HepG2 (cell line): ENCODE measurements at regions not wholly inside any gene's neighbourhood (a gene's known extent, or its start where the extent isn't known, plus 50 kb on each side); places are given as distances from the start of the nearest gene placed in this dataset.

Source experiments
- ATAC-seq: fragments of 200-7000 bp; cut with Tn5 transposase; 3 replicates; pipeline ENCODE4 v1.9.1; 2020; ENCODE audit warnings: mild to moderate bottlenecking, moderate library complexity
- BruUV-seq: library from RNA; stranded (reverse); fragments of 400-500 nt; replicated peaks from 2 replicates; lab custom pipeline; 2021; lab: Mats Ljungman, UMichigan
- CTCF ChIA-PET: fragments of 300-600 bp; formaldehyde crosslinking; extraction: SDS; loops from one replicate; lab custom pipeline; 2021; ENCODE audit warnings: low total read pairs, inconsistent platforms, low intra/inter-chr PET ratio; lab: Yijun Ruan, JAX
- POLR2A ChIA-PET: fragments of 350-600 bp; sonication (Branson Sonifier 250); formaldehyde crosslinking; loops from one replicate; lab custom pipeline; 2020; ENCODE audit warnings: antibody characterized with exemption, inconsistent platforms; lab: Yijun Ruan, JAX
- DNase-seq: peaks from one replicate; pipeline ENCODE4 v3.0.0-alpha.2; 2015; ENCODE audit warnings: low spot score
- FAIRE-seq: peaks from 3 replicates; lab custom pipeline; 2011; peaks lifted over from hg19 to GRCh38; lab: Jason Lieb, UNC
- H2AFZ ChIP-seq: one replicate; pipeline ENCODE4 v1.6.1; 2011; ENCODE audit warnings: low read length, inconsistent platforms
- H3K27ac ChIP-seq: fragments of 300-600 bp; 3 replicates; pipeline ENCODE4 v1.8.0; 2011; ENCODE audit warnings: mixed run types, mild to moderate bottlenecking, mixed read lengths, low read length, inconsistent platforms; ENCODE audit not compliant: insufficient read depth; ENCODE audit errors: extremely low read length
- H3K27me3 ChIP-seq, 2 experiments: fragments of 200-600 bp in 1 of 2; 2 replicates in 1 of 2; 3 replicates in 1 of 2; pipeline versions ENCODE4 v1.6.0 to v1.8.0; 2011; ENCODE audit warnings: low read length in 2 of 2, mild to moderate bottlenecking in 2 of 2, moderate library complexity in 2 of 2, inconsistent platforms in 1 of 2; ENCODE audit not compliant: insufficient read depth in 2 of 2, control insufficient read depth in 1 of 2
- H3K36me3 ChIP-seq, 2 experiments: fragments of 200-600 bp in 1 of 2; replicated peaks in 1 of 2; 2 replicates in 1 of 2; 3 replicates in 1 of 2; pipeline versions ENCODE4 v1.5.1 to v1.8.0; 2011; ENCODE audit warnings: low read length in 2 of 2, inconsistent platforms in 1 of 2; ENCODE audit not compliant: insufficient read depth in 2 of 2, control insufficient read depth in 1 of 2
- H3K4me1 ChIP-seq: 2 replicates; pipeline ENCODE4 v1.5.1; 2012; ENCODE audit warnings: low read length, inconsistent platforms; ENCODE audit not compliant: insufficient read depth
- H3K4me2 ChIP-seq: 2 replicates; pipeline ENCODE4 v1.6.0; 2011; ENCODE audit warnings: low read depth, low read length, inconsistent platforms
- H3K4me3 ChIP-seq, 3 experiments: fragments of 200-600 bp in 1 of 3; sonication (generic), shearing (Covaris generic) in 1 of 3; replicated peaks in 1 of 3; 2 replicates each; pipeline ENCODE4 v1.5.1; 2011 to 2016; ENCODE audit warnings: low read length in 3 of 3, inconsistent platforms in 2 of 3, low read depth in 2 of 3, mild to moderate bottlenecking in 2 of 3, control low read depth in 1 of 3, mixed read lengths in 1 of 3; ENCODE audit not compliant: insufficient read depth in 1 of 3
- H3K79me2 ChIP-seq: one replicate; pipeline ENCODE4 v1.6.1; 2011; ENCODE audit warnings: low read length, inconsistent platforms; ENCODE audit not compliant: insufficient read depth
- H3K9ac ChIP-seq: 2 replicates; pipeline ENCODE4 v1.6.0; 2011; ENCODE audit warnings: mild to moderate bottlenecking, low read depth, low read length, inconsistent platforms; ENCODE audit not compliant: insufficient read depth
- H3K9me3 ChIP-seq: 2 replicates; pipeline ENCODE4 v1.5.1; 2012; ENCODE audit warnings: mild to moderate bottlenecking, low read length
- H4K20me1 ChIP-seq: 2 replicates; pipeline ENCODE4 v1.6.0; 2011; ENCODE audit warnings: inconsistent platforms, mild to moderate bottlenecking, low read length, moderate library complexity; ENCODE audit not compliant: insufficient read depth
- AKNA ChIP-seq: sonication (generic); formaldehyde crosslinking; IDR thresholded peaks from 2 replicates; pipeline ENCODE4 v1.4.0; 2020; ENCODE audit warnings: missing genetic modification reagents, borderline replicate concordance
- DNMT1 ChIP-seq: sonication (generic); formaldehyde crosslinking; IDR thresholded peaks from 2 replicates; pipeline ENCODE4 v1.5.1; 2020; ENCODE audit warnings: mild to moderate bottlenecking, missing genetic modification reagents
- ZBTB38 ChIP-seq: sonication (generic); formaldehyde crosslinking; IDR thresholded peaks from 2 replicates; pipeline ENCODE4 v1.5.1; 2020; ENCODE audit warnings: mild to moderate bottlenecking, missing genetic modification reagents
- ZNF329 ChIP-seq: sonication (generic); formaldehyde crosslinking; IDR thresholded peaks from 2 replicates; pipeline ENCODE4 v1.9.0; 2021; ENCODE audit warnings: low read depth, mild to moderate bottlenecking, missing genetic modification reagents
- ZNF629 ChIP-seq: sonication (generic); formaldehyde crosslinking; conservative IDR thresholded peaks from 2 replicates; pipeline ENCODE4 v1.5.0; 2020; ENCODE audit warnings: missing genetic modification reagents
- ZNF761 ChIP-seq: sonication (generic); formaldehyde crosslinking; conservative IDR thresholded peaks from 2 replicates; pipeline ENCODE4 v1.4.0; 2020; ENCODE audit warnings: mild to moderate bottlenecking, missing genetic modification reagents
- ZNF777 ChIP-seq: sonication (generic); formaldehyde crosslinking; IDR thresholded peaks from 2 replicates; pipeline ENCODE4 v1.4.0; 2020; ENCODE audit warnings: missing genetic modification reagents
- ZNF891 ChIP-seq: sonication (generic); formaldehyde crosslinking; IDR thresholded peaks from 2 replicates; pipeline ENCODE4 v1.5.0; 2020; ENCODE audit warnings: mild to moderate bottlenecking, missing genetic modification reagents
- WGBS: methylation state at CpG from one replicate; pipeline ENCODE4 v1.1.6; 2017; ENCODE audit warnings: low lambda C conversion rate; 5-methylcytosine and 5-hydroxymethylcytosine counted together
- in situ Hi-C: cut with HindIII; loops from 2 replicates; pipeline ENCODE4 v1.10.0; 2017; ENCODE audit warnings: low pct_unique_long_range_greater_than_20kb; ENCODE audit not compliant: extremely low pct_ligation_motif_present
- intact Hi-C: fragments of 100-400 bp; cut with micrococcal nuclease; formaldehyde crosslinking; loops from one replicate; pipeline ENCODE4 v1.10.0; 2022; ENCODE audit not compliant: unreplicated experiment
- TF ChIP-seq, protein P1 (sequence below): sonication (generic); formaldehyde crosslinking; IDR thresholded peaks from 2 replicates; pipeline ENCODE4 v1.5.0; 2020; ENCODE audit warnings: mild to moderate bottlenecking, missing genetic modification reagents, borderline replicate concordance
- TF ChIP-seq, protein P2 (sequence below): sonication (generic); formaldehyde crosslinking; IDR thresholded peaks from 2 replicates; pipeline ENCODE4 v1.4.0; 2020; ENCODE audit warnings: mild to moderate bottlenecking, missing genetic modification reagents

GRCh38 chr10:47094126-47094525 is 182.9 kb downstream of the PTPN20 start:
- no peak for TF ChIP-seq AKNA
- TF ChIP-seq ZBTB38 (CRISPR knock-in tag), result no peak
- TF ChIP-seq ZNF629 (CRISPR knock-in tag), result no peak
- TF ChIP-seq, all 625 proteins: peak for 0
- WGBS, result 26% methylated on average over 9 of the region's 9 CpGs
- POLR2A ChIA-PET, result no interaction called here
- no peak for ATAC-seq
- no peak for FAIRE-seq
- Histone ChIP-seq H3K4me3 (no peak overlapping the region), H3K79me2 (no peaks in the 10 kb centered on the region), H3K36me3 (no peaks in the 10 kb centered on the region), H3K4me1 (no peaks in the 10 kb centered on the region), H3K9ac (no peak overlapping the region), H3K9me3 (no peaks in the 10 kb centered on the region), H3K4me2 (no peak overlapping the region), H3K27ac (no peak overlapping the region), H4K20me1 (no peaks in the 10 kb centered on the region), H2AFZ (no peak overlapping the region), H3K27me3 (peaks cover 6 to 44% of the 10 kb centered on the region in 2 experiments; a peak in 2 of 5 replicates)
- in situ Hi-C loops (no loop called here), intact Hi-C loops (no loop called here)
- no TSS peak for BruUV-seq
- CTCF ChIA-PET, result no interaction called here
- DNase-seq, result no peak

DNA sequence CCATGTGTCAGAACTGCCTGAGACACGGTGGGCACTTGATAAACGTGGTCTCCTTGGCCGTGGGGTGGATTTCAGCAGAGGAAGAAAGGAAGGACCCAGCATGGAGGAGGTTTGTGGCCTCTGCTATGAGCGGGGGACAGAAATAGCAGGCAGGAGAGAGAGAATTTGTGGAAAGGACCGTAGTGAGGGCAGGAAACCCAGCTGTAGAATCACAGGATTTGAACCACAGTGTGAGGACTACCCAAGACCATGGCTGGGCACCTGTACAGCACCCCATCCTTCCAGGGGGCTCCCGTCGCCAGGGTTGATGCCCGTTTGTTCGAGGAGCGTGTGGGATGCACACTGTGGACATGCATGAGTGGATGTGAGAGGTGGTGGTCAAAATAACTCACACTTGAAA is 183.4 kb downstream of the PTPN20 start:
- H3K27ac ChIP-seq, result no peak overlapping the region
- no peak overlapping the region for H3K4me3 ChIP-seq
- no peak overlapping the region for H3K4me2 ChIP-seq
- H3K79me2 ChIP-seq, result no peaks in the 10 kb centered on the region
- H3K4me1 ChIP-seq, result no peaks in the 10 kb centered on the region
- no peak overlapping the region for H2AFZ ChIP-seq
- H4K20me1 ChIP-seq, result no peaks in the 10 kb centered on the region
- in situ Hi-C loops, result no loop called here
- POLR2A ChIA-PET, result no interaction called here
- no peaks in the 10 kb centered on the region for H3K9me3 ChIP-seq
- no peak for DNase-seq
- 20% methylated on average over 10 of the region's 10 CpGs for WGBS
- intact Hi-C loops, result no loop called here
- no TSS peak for BruUV-seq
- no peaks in the 10 kb centered on the region for H3K36me3 ChIP-seq
- CTCF ChIA-PET, result no interaction called here
- ATAC-seq, result no peak
- H3K27me3 ChIP-seq, result peaks cover 6 to 43% of the 10 kb centered on the region in 2 experiments; a peak in 2 of 5 replicates
- H3K9ac ChIP-seq, result no peak overlapping the region
- FAIRE-seq, result no peak
- TF ChIP-seq, protein P1, sequence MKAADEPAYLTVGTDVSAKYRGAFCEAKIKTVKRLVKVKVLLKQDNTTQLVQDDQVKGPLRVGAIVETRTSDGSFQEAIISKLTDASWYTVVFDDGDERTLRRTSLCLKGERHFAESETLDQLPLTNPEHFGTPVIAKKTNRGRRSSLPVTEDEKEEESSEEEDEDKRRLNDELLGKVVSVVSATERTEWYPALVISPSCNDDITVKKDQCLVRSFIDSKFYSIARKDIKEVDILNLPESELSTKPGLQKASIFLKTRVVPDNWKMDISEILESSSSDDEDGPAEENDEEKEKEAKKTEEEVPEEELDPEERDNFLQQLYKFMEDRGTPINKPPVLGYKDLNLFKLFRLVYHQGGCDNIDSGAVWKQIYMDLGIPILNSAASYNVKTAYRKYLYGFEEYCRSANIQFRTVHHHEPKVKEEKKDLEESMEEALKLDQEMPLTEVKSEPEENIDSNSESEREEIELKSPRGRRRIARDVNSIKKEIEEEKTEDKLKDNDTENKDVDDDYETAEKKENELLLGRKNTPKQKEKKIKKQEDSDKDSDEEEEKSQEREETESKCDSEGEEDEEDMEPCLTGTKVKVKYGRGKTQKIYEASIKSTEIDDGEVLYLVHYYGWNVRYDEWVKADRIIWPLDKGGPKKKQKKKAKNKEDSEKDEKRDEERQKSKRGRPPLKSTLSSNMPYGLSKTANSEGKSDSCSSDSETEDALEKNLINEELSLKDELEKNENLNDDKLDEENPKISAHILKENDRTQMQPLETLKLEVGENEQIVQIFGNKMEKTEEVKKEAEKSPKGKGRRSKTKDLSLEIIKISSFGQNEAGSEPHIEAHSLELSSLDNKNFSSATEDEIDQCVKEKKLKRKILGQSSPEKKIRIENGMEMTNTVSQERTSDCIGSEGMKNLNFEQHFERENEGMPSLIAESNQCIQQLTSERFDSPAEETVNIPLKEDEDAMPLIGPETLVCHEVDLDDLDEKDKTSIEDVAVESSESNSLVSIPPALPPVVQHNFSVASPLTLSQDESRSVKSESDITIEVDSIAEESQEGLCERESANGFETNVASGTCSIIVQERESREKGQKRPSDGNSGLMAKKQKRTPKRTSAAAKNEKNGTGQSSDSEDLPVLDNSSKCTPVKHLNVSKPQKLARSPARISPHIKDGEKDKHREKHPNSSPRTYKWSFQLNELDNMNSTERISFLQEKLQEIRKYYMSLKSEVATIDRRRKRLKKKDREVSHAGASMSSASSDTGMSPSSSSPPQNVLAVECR (CRISPR knock-in tag), result no peak
- no peak for TF ChIP-seq ZNF891
- no peak for TF ChIP-seq ZNF777 (CRISPR knock-in tag)
- no peak for TF ChIP-seq ZNF329 (CRISPR knock-in tag)
- no peak for TF ChIP-seq ZNF761 (CRISPR knock-in tag)
- no peak for TF ChIP-seq DNMT1 (CRISPR knock-in tag)
- TF ChIP-seq, protein P2, sequence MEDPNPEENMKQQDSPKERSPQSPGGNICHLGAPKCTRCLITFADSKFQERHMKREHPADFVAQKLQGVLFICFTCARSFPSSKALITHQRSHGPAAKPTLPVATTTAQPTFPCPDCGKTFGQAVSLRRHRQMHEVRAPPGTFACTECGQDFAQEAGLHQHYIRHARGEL (CRISPR knock-in tag), result no peak
